ENCODE measurements at regions not wholly inside any gene's neighbourhood (a gene's known extent, or its start where the extent isn't known, plus 50 kb on each side); places are given as distances from the start of the nearest gene placed in this dataset.

- H3K4me3 Mint-ChIP-seq: no peak overlapping the region
- DNase-seq: no peak
- ChIA-PET CTCF (no interaction called here), POLR2A (no interaction called here)
- H3K4me1 Mint-ChIP-seq: no peaks in the 10 kb centered on the region
- no peaks in the 10 kb centered on the region for H3K27me3 Mint-ChIP-seq
- Histone ChIP-seq H3K27me3 (ENCODE audit: insufficient read depth, low read length, poor library complexity, severe bottlenecking) (no peaks in the 10 kb centered on the region), H3K27ac (ENCODE audit: low read depth, low read length) (no peak overlapping the region), H3K4me1 (ENCODE audit: insufficient read depth, low read length) (no peaks in the 10 kb centered on the region), H3K9me3 (ENCODE audit: low read length) (no peaks in the 10 kb centered on the region), H3K36me3 (ENCODE audit: insufficient read depth, low read length) (no peaks in the 10 kb centered on the region), H3K4me3 (ENCODE audit: low read length) (no peak overlapping the region)
- H3K27ac Mint-ChIP-seq: no peak overlapping the region
- H3K36me3 Mint-ChIP-seq: no peaks in the 10 kb centered on the region
- H3K9me3 Mint-ChIP-seq: peaks cover 2 to 19% (median 9%) of the 10 kb centered on the region in 5 donors
Observed at GRCh38 chr3:88930611-88931010, 176.8 kb upstream of the EPHA3 start.

- H3K27ac Mint-ChIP-seq: no peak overlapping the region
- Histone ChIP-seq H3K4me1 (ENCODE audit: insufficient read depth, low read length) (no peaks in the 10 kb centered on the region), H3K36me3 (ENCODE audit: insufficient read depth, low read length) (no peaks in the 10 kb centered on the region), H3K9me3 (ENCODE audit: low read length) (no peaks in the 10 kb centered on the region), H3K27ac (ENCODE audit: low read depth, low read length) (no peak overlapping the region), H3K27me3 (ENCODE audit: insufficient read depth, low read length, poor library complexity, severe bottlenecking) (no peaks in the 10 kb centered on the region), H3K4me3 (ENCODE audit: low read length) (no peak overlapping the region)
- H3K36me3 Mint-ChIP-seq: no peaks in the 10 kb centered on the region
- no peaks in the 10 kb centered on the region for H3K27me3 Mint-ChIP-seq
- ChIA-PET CTCF (no interaction called here), POLR2A (no interaction called here)
- peaks cover 6 to 11% (median 8%) of the 10 kb centered on the region in 5 donors for H3K9me3 Mint-ChIP-seq
- no peak for DNase-seq
- H3K4me1 Mint-ChIP-seq: no peaks in the 10 kb centered on the region
- no peak overlapping the region for H3K4me3 Mint-ChIP-seq
Observed at GRCh38 chr3:88936831-88937230, 170.6 kb upstream of the EPHA3 start.

GRCh38 chr3:88940296-88940695, 167.1 kb upstream of the EPHA3 start:
- Histone ChIP-seq H3K4me1 (ENCODE audit: insufficient read depth, low read length) (no peaks in the 10 kb centered on the region), H3K27me3 (ENCODE audit: insufficient read depth, low read length, poor library complexity, severe bottlenecking) (no peaks in the 10 kb centered on the region), H3K27ac (ENCODE audit: low read depth, low read length) (no peak overlapping the region), H3K9me3 (ENCODE audit: low read length) (no peaks in the 10 kb centered on the region), H3K4me3 (ENCODE audit: low read length) (no peak overlapping the region), H3K36me3 (ENCODE audit: insufficient read depth, low read length) (no peaks in the 10 kb centered on the region)
- Mint-ChIP-seq H3K36me3 (no peaks in the 10 kb centered on the region), H3K4me3 (no peak overlapping the region), H3K27ac (no peak overlapping the region), H3K27me3 (no peaks in the 10 kb centered on the region), H3K4me1 (no peaks in the 10 kb centered on the region), H3K9me3 (peaks cover 0 to 21% (median 4%) of the 10 kb centered on the region in 5 donors)
- ChIA-PET POLR2A (no interaction called here), CTCF (no interaction called here)
- DNase-seq: no peak

GRCh38 chr3:88947013-88947412, 160.4 kb upstream of the EPHA3 start:
- Mint-ChIP-seq H3K4me3 (no peak overlapping the region), H3K9me3 (peaks cover 6 to 22% (median 9%) of the 10 kb centered on the region in 5 donors), H3K27me3 (no peaks in the 10 kb centered on the region), H3K36me3 (no peaks in the 10 kb centered on the region), H3K27ac (no peak overlapping the region), H3K4me1 (no peaks in the 10 kb centered on the region)
- H3K4me3 ChIP-seq (ENCODE audit: low read length): no peak overlapping the region
- CTCF ChIA-PET: no interaction called here
- H3K27me3 ChIP-seq (ENCODE audit: insufficient read depth, low read length, poor library complexity, severe bottlenecking): no peaks in the 10 kb centered on the region
- H3K9me3 ChIP-seq (ENCODE audit: low read length): no peaks in the 10 kb centered on the region
- H3K4me1 ChIP-seq (ENCODE audit: insufficient read depth, low read length): no peaks in the 10 kb centered on the region
- POLR2A ChIA-PET: no interaction called here
- H3K27ac ChIP-seq (ENCODE audit: low read depth, low read length): no peak overlapping the region
- no peak for DNase-seq
- H3K36me3 ChIP-seq (ENCODE audit: insufficient read depth, low read length): no peaks in the 10 kb centered on the region

GRCh38 chr3:88954853-88955252, 152.6 kb upstream of the EPHA3 start:
- Mint-ChIP-seq H3K27ac (no peak overlapping the region), H3K36me3 (no peaks in the 10 kb centered on the region), H3K4me3 (no peak overlapping the region), H3K9me3 (peaks cover 6 to 26% (median 12%) of the 10 kb centered on the region in 5 donors), H3K27me3 (no peaks in the 10 kb centered on the region), H3K4me1 (no peaks in the 10 kb centered on the region)
- no peak for DNase-seq
- Histone ChIP-seq H3K27ac (ENCODE audit: low read depth, low read length) (no peak overlapping the region), H3K36me3 (ENCODE audit: insufficient read depth, low read length) (no peaks in the 10 kb centered on the region), H3K4me1 (ENCODE audit: insufficient read depth, low read length) (no peaks in the 10 kb centered on the region), H3K27me3 (ENCODE audit: insufficient read depth, low read length, poor library complexity, severe bottlenecking) (no peaks in the 10 kb centered on the region), H3K9me3 (ENCODE audit: low read length) (no peaks in the 10 kb centered on the region), H3K4me3 (ENCODE audit: low read length) (no peak overlapping the region)
- POLR2A ChIA-PET: no interaction called here
- CTCF ChIA-PET: no interaction called here

- ChIA-PET POLR2A (no interaction called here), CTCF (no interaction called here)
- H3K9me3 Mint-ChIP-seq: peaks cover 6 to 28% (median 14%) of the 10 kb centered on the region in 5 donors
Observed at GRCh38 chr3:88955274-88955673, 152.1 kb upstream of the EPHA3 start.

GRCh38 chr3:88957711-88958439, 149.5 kb upstream of the EPHA3 start:
- Histone ChIP-seq H3K27ac (ENCODE audit: low read depth, low read length) (no peak overlapping the region), H3K4me1 (ENCODE audit: insufficient read depth, low read length) (no peaks in the 10 kb centered on the region), H3K4me3 (ENCODE audit: low read length) (no peak overlapping the region), H3K9me3 (ENCODE audit: low read length) (no peaks in the 10 kb centered on the region), H3K27me3 (ENCODE audit: insufficient read depth, low read length, poor library complexity, severe bottlenecking) (no peaks in the 10 kb centered on the region), H3K36me3 (ENCODE audit: insufficient read depth, low read length) (no peaks in the 10 kb centered on the region)
- ChIA-PET CTCF (no interaction called here), POLR2A (no interaction called here)
- Mint-ChIP-seq H3K4me3 (no peak overlapping the region), H3K36me3 (no peaks in the 10 kb centered on the region), H3K27me3 (no peaks in the 10 kb centered on the region), H3K9me3 (peaks cover 6 to 27% (median 12%) of the 10 kb centered on the region in 5 donors), H3K4me1 (no peaks in the 10 kb centered on the region), H3K27ac (no peak overlapping the region)
- no peak for DNase-seq

More at GRCh38 chr3:88955274-88955673, 152.1 kb upstream of the EPHA3 start:
- no peak for DNase-seq
- Histone ChIP-seq H3K4me1 (ENCODE audit: insufficient read depth, low read length) (no peaks in the 10 kb centered on the region), H3K9me3 (ENCODE audit: low read length) (no peaks in the 10 kb centered on the region), H3K27me3 (ENCODE audit: insufficient read depth, low read length, poor library complexity, severe bottlenecking) (no peaks in the 10 kb centered on the region), H3K36me3 (ENCODE audit: insufficient read depth, low read length) (no peaks in the 10 kb centered on the region), H3K27ac (ENCODE audit: low read depth, low read length) (no peak overlapping the region), H3K4me3 (ENCODE audit: low read length) (no peak overlapping the region)
- Mint-ChIP-seq H3K36me3 (no peaks in the 10 kb centered on the region), H3K4me1 (no peaks in the 10 kb centered on the region), H3K27ac (no peak overlapping the region), H3K27me3 (no peaks in the 10 kb centered on the region), H3K4me3 (no peak overlapping the region)

- no peaks in the 10 kb centered on the region for H3K27me3 ChIP-seq (ENCODE audit: insufficient read depth, low read length, poor library complexity, severe bottlenecking)
- H3K9me3 Mint-ChIP-seq: peaks cover 6 to 20% (median 10%) of the 10 kb centered on the region in 5 donors
- no peak overlapping the region for H3K4me3 Mint-ChIP-seq
- no peak overlapping the region for H3K4me3 ChIP-seq (ENCODE audit: low read length)
- no peak overlapping the region for H3K27ac ChIP-seq (ENCODE audit: low read depth, low read length)
- CTCF ChIA-PET: no interaction called here
- H3K9me3 ChIP-seq (ENCODE audit: low read length): no peaks in the 10 kb centered on the region
- H3K36me3 ChIP-seq (ENCODE audit: insufficient read depth, low read length): no peaks in the 10 kb centered on the region
- no peaks in the 10 kb centered on the region for H3K27me3 Mint-ChIP-seq
- no peaks in the 10 kb centered on the region for H3K4me1 ChIP-seq (ENCODE audit: insufficient read depth, low read length)
- POLR2A ChIA-PET: no interaction called here
- no peaks in the 10 kb centered on the region for H3K36me3 Mint-ChIP-seq
- H3K4me1 Mint-ChIP-seq: no peaks in the 10 kb centered on the region
- no peak for DNase-seq
- no peak overlapping the region for H3K27ac Mint-ChIP-seq
Observed at GRCh38 chr3:88960019-88960418, 147.4 kb upstream of the EPHA3 start.
